HepG2 (cell line): ENCODE measurements at regions not wholly inside any gene's neighbourhood (a gene's known extent, or its start where the extent isn't known, plus 50 kb on each side); places are given as distances from the start of the nearest gene placed in this dataset.

Experiments used
- ARNT ChIP-seq: fragments of 450-650 bp; IDR thresholded peaks from 2 replicates; pipeline ENCODE4 v1.6.1; 2017
- ATF7-NPFF ChIP-seq: sonication (generic); formaldehyde crosslinking; IDR thresholded peaks from 2 replicates; pipeline ENCODE4 v1.8.1; 2023; ENCODE audit warnings: mild to moderate bottlenecking, low read depth, missing genetic modification reagents, moderate library complexity
- BRCA1 ChIP-seq: sonication (generic); formaldehyde crosslinking; IDR thresholded peaks from 2 replicates; pipeline ENCODE4 v1.4.0; 2020; ENCODE audit warnings: missing genetic modification reagents
- HMGXB4 ChIP-seq, 2 experiments: sonication (generic) in 1 of 2; formaldehyde crosslinking in 1 of 2; IDR thresholded peaks; 2 replicates each; pipeline versions ENCODE4 v1.4.0 to v1.6.1; 2018 to 2020; ENCODE audit warnings: missing genetic modification reagents in 2 of 2, borderline replicate concordance in 1 of 2, low read depth in 1 of 2, mild to moderate bottlenecking in 1 of 2, missing biosample characterization in 1 of 2
- POLR2A ChIP-seq, 2 experiments: IDR thresholded peaks; 2 replicates each; pipeline ENCODE4 v1.6.1; 2011; ENCODE audit warnings: low read depth in 2 of 2, low read length in 2 of 2, mild to moderate bottlenecking in 1 of 2, moderate library complexity in 1 of 2; ENCODE audit not compliant: insufficient read depth in 1 of 2
- RAD21 ChIP-seq: fragments of 450-650 bp; formaldehyde crosslinking; IDR thresholded peaks from 2 replicates; pipeline ENCODE4 v1.5.0; 2020; ENCODE audit warnings: mild to moderate bottlenecking
- RXRA ChIP-seq: sonication (generic); formaldehyde crosslinking; IDR thresholded peaks from 2 replicates; pipeline ENCODE4 v1.5.1; 2020; ENCODE audit warnings: missing genetic modification reagents
- ZBTB33 ChIP-seq: sonication (generic); formaldehyde crosslinking; IDR thresholded peaks from 2 replicates; pipeline ENCODE4 v1.4.0; 2020; ENCODE audit warnings: missing genetic modification reagents
- ZBTB37 ChIP-seq: sonication (generic); formaldehyde crosslinking; IDR thresholded peaks from 2 replicates; pipeline ENCODE4 v1.4.0; 2020; ENCODE audit warnings: mild to moderate bottlenecking, missing genetic modification reagents
- ZNF136 ChIP-seq: sonication (generic); formaldehyde crosslinking; IDR thresholded peaks from 2 replicates; pipeline ENCODE4 v1.8.1; 2022; ENCODE audit warnings: low read depth, mild to moderate bottlenecking, moderate library complexity, missing genetic modification reagents
- ZNF337 ChIP-seq: sonication (generic); formaldehyde crosslinking; IDR thresholded peaks from 2 replicates; pipeline ENCODE4 v1.5.1; 2020; ENCODE audit warnings: missing genetic modification reagents, low read depth, mild to moderate bottlenecking, borderline replicate concordance
- ZNF644 ChIP-seq: IDR thresholded peaks from 2 replicates; pipeline ENCODE4 v1.6.1; 2016; ENCODE audit warnings: low read depth

- TF ChIP-seq ARNT (no peak), ATF7-NPFF (CRISPR knock-in tag) (no peak), RXRA (no peak), POLR2A (IDR thresholded peaks at IDR 0.05; ENCODE audit: insufficient read depth in 1 of 2, low read depth in 2 of 2, low read length in 2 of 2) (no peak), ZBTB37 (CRISPR knock-in tag) (no peak), ZNF644 (CRISPR knock-in tag) (no peak), ZNF337 (no peak), HMGXB4 (CRISPR knock-in tag; IDR thresholded peaks at IDR 0.05; ENCODE audit: borderline replicate concordance in 1 of 2, low read depth in 1 of 2) (no peak), ZNF136 (CRISPR knock-in tag) (no peak), ZBTB33 (no peak), RAD21 (CRISPR knock-in tag) (no peak), BRCA1 (no peak)
Observed at GRCh38 chrX:39525758-39526157, 572.0 kb downstream of the BCOR start.
